GM12864 (cell line): ENCODE measurements at regions not wholly inside any gene's neighbourhood (a gene's known extent, or its start where the extent isn't known, plus 50 kb on each side); places are given as distances from the start of the nearest gene placed in this dataset.

Experiments
- DNase-seq: peaks from one replicate; pipeline ENCODE4 v3.0.0-alpha.2; 2011; ENCODE audit warnings: low read depth
- H3K4me3 ChIP-seq: 2 replicates; pipeline ENCODE4 v1.5.1; 2011; ENCODE audit warnings: mild to moderate bottlenecking, low read depth, low read length, control low read depth
- TF ChIP-seq, protein P1 (sequence below): IDR thresholded peaks from 2 replicates; pipeline ENCODE4 v1.5.1; 2011; ENCODE audit warnings: low read depth, mild to moderate bottlenecking, moderate library complexity, low read length, control low read depth, inconsistent platforms; ENCODE audit errors: missing control alignments

DNA sequence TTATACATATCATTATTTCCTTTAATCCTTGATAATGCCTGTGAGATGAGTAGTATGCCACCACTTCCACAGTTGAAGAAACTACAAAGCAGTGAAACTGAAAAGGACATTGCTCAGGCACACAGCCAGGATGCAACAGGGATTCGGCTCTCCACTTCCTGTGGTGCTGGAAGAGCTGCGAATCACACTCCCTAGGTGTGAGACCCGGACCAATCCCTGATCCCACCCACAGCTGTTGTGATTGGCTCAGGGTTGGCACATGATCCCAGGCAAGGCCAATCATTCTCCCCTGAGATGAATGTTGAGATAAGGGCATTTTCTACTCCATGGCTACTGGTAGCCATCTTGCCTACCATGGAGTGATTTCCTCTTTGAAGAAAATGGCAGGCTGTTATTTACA is 218.2 kb downstream of the TMEM114 start:
- TF ChIP-seq, protein P1, sequence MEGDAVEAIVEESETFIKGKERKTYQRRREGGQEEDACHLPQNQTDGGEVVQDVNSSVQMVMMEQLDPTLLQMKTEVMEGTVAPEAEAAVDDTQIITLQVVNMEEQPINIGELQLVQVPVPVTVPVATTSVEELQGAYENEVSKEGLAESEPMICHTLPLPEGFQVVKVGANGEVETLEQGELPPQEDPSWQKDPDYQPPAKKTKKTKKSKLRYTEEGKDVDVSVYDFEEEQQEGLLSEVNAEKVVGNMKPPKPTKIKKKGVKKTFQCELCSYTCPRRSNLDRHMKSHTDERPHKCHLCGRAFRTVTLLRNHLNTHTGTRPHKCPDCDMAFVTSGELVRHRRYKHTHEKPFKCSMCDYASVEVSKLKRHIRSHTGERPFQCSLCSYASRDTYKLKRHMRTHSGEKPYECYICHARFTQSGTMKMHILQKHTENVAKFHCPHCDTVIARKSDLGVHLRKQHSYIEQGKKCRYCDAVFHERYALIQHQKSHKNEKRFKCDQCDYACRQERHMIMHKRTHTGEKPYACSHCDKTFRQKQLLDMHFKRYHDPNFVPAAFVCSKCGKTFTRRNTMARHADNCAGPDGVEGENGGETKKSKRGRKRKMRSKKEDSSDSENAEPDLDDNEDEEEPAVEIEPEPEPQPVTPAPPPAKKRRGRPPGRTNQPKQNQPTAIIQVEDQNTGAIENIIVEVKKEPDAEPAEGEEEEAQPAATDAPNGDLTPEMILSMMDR = no peak
- no peak for DNase-seq

DNA sequence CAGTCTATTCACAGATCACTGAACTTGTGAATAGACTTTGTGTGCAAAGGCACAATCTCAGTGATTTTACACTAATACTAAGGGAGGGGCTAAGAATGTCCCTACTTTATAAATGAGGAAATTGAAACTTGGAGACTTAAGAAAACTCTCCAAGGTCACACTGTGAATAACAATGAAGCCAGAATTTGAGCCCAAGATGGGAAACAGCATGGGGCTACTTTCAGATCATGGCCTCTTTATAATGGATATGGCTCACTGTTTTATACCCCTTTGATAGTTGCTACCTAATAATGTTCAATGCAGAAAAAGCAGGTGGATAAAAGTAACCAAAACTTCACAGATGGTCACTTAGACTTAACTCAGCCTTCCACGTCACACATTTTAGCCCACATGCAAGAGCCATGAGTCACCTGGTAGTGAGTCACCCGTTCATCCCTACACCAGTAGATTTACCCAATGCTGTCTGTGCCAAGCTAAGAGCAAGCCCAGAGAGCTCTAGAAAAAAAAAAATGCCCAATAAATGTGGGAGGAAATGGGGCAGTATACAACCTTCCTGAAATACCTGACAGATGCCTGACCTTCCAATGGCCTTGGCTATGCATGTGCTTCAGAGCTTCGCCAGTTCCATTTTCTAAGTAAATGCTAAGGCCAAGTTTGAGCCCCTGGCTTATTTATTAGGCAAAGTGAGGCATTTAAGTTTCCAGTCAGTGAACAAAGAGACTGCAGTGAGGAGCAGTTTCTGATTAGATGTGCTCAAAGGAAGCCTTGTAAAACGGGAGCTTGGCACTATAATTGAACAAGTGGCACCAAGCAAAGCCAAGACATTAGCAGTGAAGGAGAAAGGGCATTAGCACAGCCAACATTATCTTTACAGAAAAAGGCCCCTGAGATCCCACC is 219.7 kb downstream of the TMEM114 start:
- H3K4me3 ChIP-seq = no peak overlapping the region
- TF ChIP-seq, protein P1 = no peak
- no peak for DNase-seq

More for the DNA sequence above, 218.2 kb downstream of the TMEM114 start:
- H3K4me3 ChIP-seq = no peak overlapping the region

DNA sequence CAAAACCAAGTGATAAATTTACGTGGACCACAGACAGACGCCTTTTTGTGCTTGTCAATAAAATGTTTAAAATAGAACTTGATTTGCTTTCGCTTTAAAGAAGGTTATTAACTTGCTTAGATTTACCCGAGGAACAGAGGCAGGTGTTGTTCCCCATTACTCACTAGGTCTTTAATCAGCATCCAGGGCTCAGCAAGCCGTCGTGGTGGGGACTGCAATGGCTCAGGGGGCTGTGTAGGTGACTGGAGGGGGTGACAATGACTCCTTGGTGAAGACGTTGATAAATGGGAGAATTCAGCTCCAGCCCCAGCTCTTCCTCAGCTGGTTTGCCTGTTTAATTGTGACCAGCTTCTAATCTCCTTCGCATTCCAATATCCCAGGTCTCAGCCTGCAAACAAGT is 231.4 kb downstream of the TMEM114 start:
- TF ChIP-seq, protein P1 = no peak
- no peak overlapping the region for H3K4me3 ChIP-seq
- DNase-seq = no peak

DNA sequence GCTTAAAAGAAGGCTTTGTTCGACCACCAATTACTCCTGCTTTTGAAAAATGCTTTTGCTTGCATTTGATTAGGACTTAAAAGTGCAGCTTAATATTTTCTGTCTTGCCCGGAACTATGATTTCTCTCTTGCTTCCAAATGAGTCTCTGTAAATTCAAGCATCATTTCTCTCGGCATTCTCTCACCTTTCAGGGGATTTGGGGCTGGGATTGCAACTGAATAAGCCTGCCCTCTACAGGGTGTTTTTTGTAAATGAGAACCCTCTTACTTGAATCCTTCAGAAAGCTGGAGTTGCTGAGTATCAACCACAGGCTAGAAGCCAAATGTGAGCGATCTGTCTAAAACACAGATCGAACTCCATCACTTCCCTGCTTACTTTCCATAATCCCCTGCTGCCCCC is 234.6 kb downstream of the TMEM114 start:
- no peak overlapping the region for H3K4me3 ChIP-seq
- no peak for DNase-seq
- TF ChIP-seq, protein P1 = no peak

DNA sequence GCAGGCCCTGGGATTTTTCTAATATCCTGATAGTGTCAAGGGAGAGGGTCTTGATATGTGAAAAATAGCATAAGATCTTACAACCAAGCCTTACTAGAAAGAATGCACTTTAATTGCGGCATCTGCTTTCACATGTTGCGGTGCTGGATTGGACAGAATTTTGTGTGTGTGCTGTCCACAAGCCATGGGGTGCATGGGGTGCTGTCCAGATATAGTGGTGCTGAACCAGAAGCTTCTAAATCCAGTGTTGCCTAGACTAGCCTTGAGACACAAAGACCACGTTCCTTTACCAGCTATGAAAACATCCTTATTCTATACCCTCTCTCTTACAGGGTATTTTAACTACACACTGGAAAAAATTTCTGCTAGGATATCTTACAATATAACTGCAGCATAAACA is 244.0 kb downstream of the TMEM114 start:
- no peak for DNase-seq
- TF ChIP-seq, protein P1 = no peak

DNA sequence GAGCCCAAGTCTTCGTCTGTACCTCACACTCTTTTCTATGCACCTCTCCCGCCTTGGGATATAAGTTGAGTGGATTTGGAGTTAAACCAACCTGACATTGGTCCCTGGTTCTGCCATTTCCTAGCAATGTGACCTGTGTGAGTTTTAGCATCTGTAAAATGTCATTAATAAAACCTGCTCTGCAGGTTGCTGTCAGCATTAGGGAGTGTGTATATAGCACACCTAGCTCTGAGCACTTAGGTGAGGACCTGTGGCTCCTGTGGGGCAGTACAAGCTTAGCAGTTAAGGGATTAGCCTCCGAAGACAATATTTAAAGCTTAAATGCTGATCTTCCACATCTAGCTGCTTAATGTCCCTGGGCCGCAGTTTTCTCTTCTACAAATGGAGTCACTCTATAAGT is 248.0 kb downstream of the TMEM114 start:
- DNase-seq = no peak
- TF ChIP-seq, protein P1 = no peak
- no peak overlapping the region for H3K4me3 ChIP-seq

More for the DNA sequence above, 244.0 kb downstream of the TMEM114 start:
- no peak overlapping the region for H3K4me3 ChIP-seq

DNA sequence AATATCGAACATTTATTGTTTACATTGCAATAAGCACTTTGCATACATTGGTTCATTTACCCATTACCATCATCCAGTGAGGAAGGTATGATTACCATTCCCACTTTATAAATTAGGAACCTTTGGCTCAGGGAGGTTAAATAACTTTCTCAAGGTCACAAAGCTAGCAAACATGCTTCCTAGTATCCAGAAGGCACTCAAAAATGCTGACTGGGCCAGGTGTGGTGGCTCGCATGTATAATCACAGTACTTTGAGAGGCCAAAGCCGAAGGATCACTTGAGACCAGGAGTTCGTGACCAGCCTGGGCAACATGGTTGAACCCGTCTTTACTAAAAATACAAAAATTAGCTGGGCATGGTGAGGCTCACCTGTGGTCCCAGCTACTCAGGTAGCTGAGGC is 259.6 kb downstream of the TMEM114 start:
- H3K4me3 ChIP-seq = no peak overlapping the region
- DNase-seq = no peak
- TF ChIP-seq, protein P1 = no peak
